ENCODE measurements at regions not wholly inside any gene's neighbourhood (a gene's known extent, or its start where the extent isn't known, plus 50 kb on each side); places are given as distances from the start of the nearest gene placed in this dataset.
A peak's percentile ranks its signal among the peaks of the same experiment; 100 is the strongest.
"Not testable (repeated sequence)": the region's sequence is repeated elsewhere in the genome, so short reads cannot be mapped to it uniquely, and the experiment has no call there.

DNA sequence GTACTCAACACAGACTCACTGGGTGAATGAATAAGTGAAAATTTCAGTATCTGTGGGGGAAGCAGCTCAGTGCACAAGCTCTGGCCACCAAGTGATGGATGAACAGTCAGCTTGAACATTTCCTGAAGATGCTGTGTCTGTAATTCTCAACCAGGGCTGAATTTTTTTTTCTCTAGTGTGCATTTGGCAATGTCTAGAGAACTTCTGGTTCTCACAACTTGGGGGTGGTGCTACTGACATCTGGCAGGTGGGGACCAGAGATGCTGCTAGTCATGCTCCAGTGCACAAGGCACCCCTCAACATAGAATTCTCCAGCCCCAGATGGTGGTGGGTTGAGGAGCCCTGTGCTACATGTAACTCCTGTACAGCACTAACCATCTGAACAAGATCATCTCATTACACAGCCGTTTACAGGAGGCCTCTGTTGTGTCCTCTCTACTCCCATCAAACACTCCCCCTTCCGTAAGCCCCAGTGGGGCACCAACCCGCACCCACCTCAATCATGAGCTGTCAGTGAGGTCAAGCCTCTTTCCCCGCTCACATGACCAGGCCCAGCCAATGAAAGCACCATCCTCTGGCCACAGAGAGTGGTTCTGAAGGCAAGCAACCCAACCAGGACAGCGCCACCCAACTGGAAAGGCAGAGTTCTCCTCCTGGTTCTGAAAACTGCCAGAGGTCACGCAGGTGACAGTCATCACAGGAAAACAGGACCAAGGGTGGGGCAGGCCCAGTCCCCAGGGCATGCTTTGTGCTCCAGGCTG lies 103.9 kb upstream of the PMEPA1 start:
- TF ChIP-seq, protein P1, sequence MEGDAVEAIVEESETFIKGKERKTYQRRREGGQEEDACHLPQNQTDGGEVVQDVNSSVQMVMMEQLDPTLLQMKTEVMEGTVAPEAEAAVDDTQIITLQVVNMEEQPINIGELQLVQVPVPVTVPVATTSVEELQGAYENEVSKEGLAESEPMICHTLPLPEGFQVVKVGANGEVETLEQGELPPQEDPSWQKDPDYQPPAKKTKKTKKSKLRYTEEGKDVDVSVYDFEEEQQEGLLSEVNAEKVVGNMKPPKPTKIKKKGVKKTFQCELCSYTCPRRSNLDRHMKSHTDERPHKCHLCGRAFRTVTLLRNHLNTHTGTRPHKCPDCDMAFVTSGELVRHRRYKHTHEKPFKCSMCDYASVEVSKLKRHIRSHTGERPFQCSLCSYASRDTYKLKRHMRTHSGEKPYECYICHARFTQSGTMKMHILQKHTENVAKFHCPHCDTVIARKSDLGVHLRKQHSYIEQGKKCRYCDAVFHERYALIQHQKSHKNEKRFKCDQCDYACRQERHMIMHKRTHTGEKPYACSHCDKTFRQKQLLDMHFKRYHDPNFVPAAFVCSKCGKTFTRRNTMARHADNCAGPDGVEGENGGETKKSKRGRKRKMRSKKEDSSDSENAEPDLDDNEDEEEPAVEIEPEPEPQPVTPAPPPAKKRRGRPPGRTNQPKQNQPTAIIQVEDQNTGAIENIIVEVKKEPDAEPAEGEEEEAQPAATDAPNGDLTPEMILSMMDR (conservative IDR thresholded peaks at IDR 0.05), result no peak
- peaks cover 38% of the 10 kb centered on the region for H3K4me1 Mint-ChIP-seq (ENCODE audit: unreplicated experiment)
- no peak for DNase-seq (ENCODE audit: extremely low spot score, unreplicated experiment)
- peaks cover 23% of the 10 kb centered on the region for H3K27me3 Mint-ChIP-seq
- H3K27ac Mint-ChIP-seq, result no peak overlapping the region
- H3K4me3 Mint-ChIP-seq, result no peak overlapping the region
- no peaks in the 10 kb centered on the region for H3K36me3 Mint-ChIP-seq
- H3K9me3 Mint-ChIP-seq, result no peaks in the 10 kb centered on the region

DNA sequence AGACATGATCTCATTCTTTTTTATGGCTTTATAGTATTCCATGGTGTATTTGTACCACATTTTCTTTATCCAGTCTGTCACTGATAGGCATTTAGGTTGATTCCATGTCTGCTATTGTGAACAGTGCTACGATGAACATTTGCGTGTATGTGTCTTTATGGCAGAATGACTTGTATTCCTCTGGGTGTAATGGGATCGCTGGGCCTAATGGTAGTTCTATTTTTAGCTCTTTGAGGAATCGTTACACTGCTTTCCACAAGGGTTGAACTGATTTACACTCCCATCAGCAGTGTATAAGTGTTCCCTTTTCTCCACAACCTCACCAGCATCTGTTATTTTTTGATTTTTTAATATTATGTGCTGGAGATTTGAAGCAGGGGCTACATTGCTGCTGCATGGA lies 102.8 kb upstream of the PMEPA1 start:
- Mint-ChIP-seq H3K4me1 (ENCODE audit: unreplicated experiment) (peaks cover 33% of the 10 kb centered on the region), H3K27me3 (peaks cover 15% of the 10 kb centered on the region)
- H3K36me3 Mint-ChIP-seq; H3K27ac Mint-ChIP-seq; DNase-seq (ENCODE audit: extremely low spot score, unreplicated experiment); H3K9me3 Mint-ChIP-seq; H3K4me3 Mint-ChIP-seq: not testable (repeated sequence)

DNA sequence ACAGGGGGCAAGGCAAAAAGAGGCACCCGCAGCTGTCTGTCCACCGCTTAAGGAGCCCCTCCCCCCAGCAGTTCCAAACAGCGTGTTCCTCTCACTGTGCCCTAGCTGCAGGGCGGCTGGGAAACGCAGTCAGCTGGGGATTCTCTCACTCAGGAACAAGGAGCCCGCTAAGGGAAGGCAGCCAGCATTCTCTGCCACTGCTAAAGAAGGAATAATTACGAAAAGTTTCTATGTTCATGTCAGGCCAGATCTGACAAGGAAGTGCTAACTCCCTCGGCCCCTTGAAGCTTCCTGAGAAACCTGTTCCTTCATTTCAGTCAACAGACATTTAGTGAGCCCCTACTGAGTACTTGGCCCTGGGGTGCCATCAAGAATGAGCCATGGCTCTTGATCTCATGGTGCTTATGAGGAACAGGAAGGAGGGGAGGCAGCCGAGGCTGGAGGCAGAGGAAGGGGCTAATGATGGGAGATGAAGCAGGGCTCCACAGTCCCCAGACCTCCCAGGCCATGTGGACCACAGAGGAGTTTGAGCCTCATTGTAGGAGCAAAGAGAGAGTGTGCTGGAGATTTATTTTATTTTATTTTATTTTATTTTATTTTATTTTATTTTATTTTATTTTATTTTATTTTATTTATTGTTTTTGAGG lies 101.7 kb upstream of the PMEPA1 start:
- peaks cover 10% of the 10 kb centered on the region for H3K27me3 Mint-ChIP-seq
- peak overlapping the region; percentile 71 for H3K27ac Mint-ChIP-seq
- H3K4me3 Mint-ChIP-seq, result peak overlapping the region; percentile 9
- H3K36me3 Mint-ChIP-seq, result no peaks in the 10 kb centered on the region
- no peaks in the 10 kb centered on the region for H3K9me3 Mint-ChIP-seq
- no peak for DNase-seq (ENCODE audit: extremely low spot score, unreplicated experiment)
- peaks cover 33% of the 10 kb centered on the region for H3K4me1 Mint-ChIP-seq (ENCODE audit: unreplicated experiment)
- TF ChIP-seq, protein P1 (conservative IDR thresholded peaks at IDR 0.05), result no peak

DNA sequence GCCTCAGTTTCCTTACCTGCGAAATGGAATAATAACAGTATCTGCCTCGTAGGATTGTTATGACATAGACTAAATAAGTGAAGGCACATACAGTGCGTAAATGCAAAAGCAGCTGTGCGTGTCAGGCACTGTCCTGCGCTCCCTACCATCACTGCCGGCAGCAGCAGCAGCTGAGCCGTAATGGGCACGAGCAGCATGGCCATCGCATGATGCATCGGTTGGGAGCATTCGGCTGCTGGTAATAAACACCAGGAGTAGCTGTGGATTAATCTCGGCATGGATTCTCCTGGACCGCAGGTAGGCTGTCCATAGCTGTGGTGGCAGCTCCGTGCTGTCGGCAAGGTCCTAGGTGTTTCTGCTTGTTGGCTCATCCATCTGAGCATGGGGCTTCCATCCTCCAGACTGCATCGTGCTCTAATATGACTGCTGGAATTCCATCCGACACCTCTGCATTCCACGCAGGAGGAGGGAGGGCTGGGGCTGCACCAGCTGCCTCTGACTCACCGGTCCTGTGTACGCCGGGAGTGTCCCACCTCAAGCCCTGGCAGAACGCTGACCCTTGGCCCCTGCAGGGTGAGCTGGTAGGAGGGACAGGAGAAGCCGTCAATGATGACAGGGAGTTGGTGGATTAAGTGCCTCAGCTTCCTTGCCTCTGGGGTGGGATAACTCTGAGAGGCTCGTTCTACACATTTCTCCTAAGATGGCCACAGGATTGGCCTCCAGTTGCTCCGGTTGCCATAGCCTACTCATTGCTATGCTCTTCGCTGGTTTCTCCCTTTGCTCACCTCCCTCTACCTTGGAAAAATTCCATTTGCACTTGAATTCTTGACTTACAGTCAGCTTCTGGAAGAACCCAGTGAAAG lies 100.9 kb upstream of the PMEPA1 start:
- peaks cover 4% of the 10 kb centered on the region for H3K27me3 Mint-ChIP-seq
- no peaks in the 10 kb centered on the region for H3K9me3 Mint-ChIP-seq
- H3K27ac Mint-ChIP-seq, result peak overlapping the region; percentile 71
- H3K4me1 Mint-ChIP-seq (ENCODE audit: unreplicated experiment), result peaks cover 33% of the 10 kb centered on the region
- no peaks in the 10 kb centered on the region for H3K36me3 Mint-ChIP-seq
- TF ChIP-seq, protein P1 (conservative IDR thresholded peaks at IDR 0.05), result no peak
- peak overlapping the region; percentile 9 for H3K4me3 Mint-ChIP-seq
- DNase-seq (ENCODE audit: extremely low spot score, unreplicated experiment), result no peak

DNA sequence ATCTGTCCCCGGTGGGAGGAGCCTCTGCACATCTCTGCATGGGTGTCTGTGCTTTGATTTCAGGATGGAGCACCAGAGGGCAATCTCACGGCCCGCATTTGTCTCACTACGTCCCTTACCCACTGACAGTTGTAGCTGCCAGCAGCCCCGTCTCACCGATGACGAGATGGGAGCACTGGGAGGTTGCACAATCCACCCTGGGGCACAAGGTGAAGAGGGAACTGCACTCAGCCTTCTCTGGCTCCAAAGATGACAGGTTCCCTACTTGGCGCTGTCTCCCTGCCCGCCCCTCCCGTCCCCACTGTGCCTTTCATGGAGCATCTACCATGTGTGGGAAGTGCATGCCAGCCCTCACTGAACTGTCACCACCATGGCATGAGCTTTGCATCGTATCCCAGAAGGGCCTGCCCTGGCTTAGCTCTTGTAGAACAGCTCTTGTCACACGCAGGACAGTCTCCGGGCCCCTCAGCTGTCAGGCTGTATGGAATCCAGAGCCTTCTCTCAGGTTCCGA lies 99.9 kb upstream of the PMEPA1 start:
- Mint-ChIP-seq H3K36me3 (no peaks in the 10 kb centered on the region), H3K4me1 (ENCODE audit: unreplicated experiment) (peaks cover 33% of the 10 kb centered on the region), H3K27me3 (peaks cover 9% of the 10 kb centered on the region), H3K4me3 (no peak overlapping the region), H3K27ac (peak overlapping the region; percentile 71), H3K9me3 (no peaks in the 10 kb centered on the region)
- TF ChIP-seq, protein P1 (conservative IDR thresholded peaks at IDR 0.05), result no peak
- no peak for DNase-seq (ENCODE audit: extremely low spot score, unreplicated experiment)

Data from type B pancreatic cell (in vitro differentiated cells).